ENCODE measurements at regions not wholly inside any gene's neighbourhood (a gene's known extent, or its start where the extent isn't known, plus 50 kb on each side); places are given as distances from the start of the nearest gene placed in this dataset.

DNA sequence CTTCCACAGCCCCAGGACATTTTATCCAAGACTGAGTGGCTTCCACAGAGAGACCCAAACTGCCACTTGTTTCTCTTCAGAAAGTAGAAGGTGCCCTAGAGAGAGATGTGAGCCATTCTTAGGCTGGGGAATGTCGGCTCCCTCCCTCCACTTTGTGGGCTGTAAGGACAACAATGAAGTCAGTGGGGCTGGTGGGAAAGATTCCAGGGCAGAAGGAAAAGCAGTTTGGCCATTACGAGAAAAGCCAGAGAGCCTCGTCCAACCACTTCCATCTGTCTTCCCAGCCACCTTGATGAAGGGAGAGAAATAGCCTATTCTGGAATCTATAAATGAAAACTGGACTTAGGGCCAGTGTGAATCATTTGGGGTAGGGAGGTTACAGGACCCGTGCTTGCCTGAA, 382.5 kb downstream of the NXPE2 start:
- Histone ChIP-seq H3K4me1 (replicated peaks) (no peaks in the 10 kb centered on the region), H3K27ac (no peak overlapping the region), H3K36me3 (no peaks in the 10 kb centered on the region), H3K4me3 (no peak overlapping the region), H3K9me3 (replicated peaks) (no peaks in the 10 kb centered on the region), H3K27me3 (replicated peaks) (no peaks in the 10 kb centered on the region)
- no peak for DNase-seq (ENCODE audit: low read depth in 1 of 2, low spot score in 2 of 2)

DNA sequence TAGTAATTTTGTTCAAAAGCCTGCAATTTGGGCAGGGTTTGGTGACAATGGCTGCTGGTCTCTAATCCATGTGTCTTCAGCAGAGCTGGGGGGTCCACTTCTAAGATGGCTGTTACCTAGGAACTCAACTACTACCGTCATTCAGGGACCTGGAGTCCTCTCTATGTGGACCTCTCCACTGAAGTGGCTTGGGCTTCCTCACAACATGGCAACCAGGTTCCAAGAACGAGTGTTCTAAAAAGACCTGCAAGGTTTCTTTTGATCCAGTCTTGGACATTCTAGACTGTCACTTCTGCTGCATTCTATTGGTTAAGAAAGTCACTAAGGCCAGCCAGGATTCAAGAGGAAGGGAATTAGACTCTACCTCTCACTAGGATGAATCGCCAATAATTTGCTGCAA, 387.0 kb downstream of the NXPE2 start:
- H3K9me3 ChIP-seq (replicated peaks), result no peaks in the 10 kb centered on the region
- H3K27me3 ChIP-seq (replicated peaks), result no peaks in the 10 kb centered on the region
- no peak overlapping the region for H3K27ac ChIP-seq
- no peaks in the 10 kb centered on the region for H3K4me1 ChIP-seq (replicated peaks)
- no peak overlapping the region for H3K4me3 ChIP-seq
- no peaks in the 10 kb centered on the region for H3K36me3 ChIP-seq
- DNase-seq (ENCODE audit: low read depth in 1 of 2, low spot score in 2 of 2), result no peak

DNA sequence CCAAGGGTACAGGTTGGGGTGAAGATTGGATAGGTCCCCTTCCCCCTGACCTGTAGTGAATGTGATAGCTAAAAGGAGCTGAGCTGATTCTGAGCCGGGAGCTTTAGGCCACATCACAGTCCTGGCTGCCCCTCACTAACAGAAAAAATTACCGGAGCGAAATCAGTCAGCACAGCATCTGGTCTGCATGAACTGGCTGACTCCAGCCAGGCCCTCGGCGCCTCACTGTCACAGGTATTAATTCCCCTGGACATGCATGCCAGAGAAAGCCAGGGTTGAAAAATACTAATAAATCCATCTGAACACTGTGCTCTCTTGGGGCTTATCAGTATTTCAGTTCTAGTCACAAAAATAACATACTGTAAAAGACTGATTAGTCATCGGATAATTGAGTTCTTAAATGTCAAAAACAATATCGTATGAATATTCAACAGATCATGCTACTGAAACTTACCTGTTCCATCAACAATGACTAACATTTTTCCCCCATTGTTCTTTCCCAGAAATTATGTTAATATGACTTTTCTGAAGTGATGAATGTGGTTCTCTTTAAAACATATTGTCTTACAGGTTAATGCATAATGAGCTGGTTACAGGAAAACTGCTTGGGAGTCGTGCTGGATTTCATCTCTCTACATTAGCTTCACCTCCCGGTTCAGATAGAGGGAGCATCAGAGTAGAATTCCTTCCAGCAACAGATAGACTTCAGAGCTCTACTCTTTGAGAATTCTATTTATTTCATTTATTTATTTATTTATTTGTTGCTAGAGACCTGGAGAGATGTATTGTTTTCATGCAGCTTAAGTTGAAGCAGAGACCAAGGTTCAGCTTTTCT, 387.7 kb downstream of the NXPE2 start:
- Histone ChIP-seq H3K36me3 (no peaks in the 10 kb centered on the region), H3K27me3 (replicated peaks) (no peaks in the 10 kb centered on the region), H3K27ac (no peak overlapping the region), H3K4me1 (replicated peaks) (no peaks in the 10 kb centered on the region), H3K9me3 (replicated peaks) (no peaks in the 10 kb centered on the region), H3K4me3 (no peak overlapping the region)
- no peak for DNase-seq (ENCODE audit: low read depth in 1 of 2, low spot score in 2 of 2)

DNA sequence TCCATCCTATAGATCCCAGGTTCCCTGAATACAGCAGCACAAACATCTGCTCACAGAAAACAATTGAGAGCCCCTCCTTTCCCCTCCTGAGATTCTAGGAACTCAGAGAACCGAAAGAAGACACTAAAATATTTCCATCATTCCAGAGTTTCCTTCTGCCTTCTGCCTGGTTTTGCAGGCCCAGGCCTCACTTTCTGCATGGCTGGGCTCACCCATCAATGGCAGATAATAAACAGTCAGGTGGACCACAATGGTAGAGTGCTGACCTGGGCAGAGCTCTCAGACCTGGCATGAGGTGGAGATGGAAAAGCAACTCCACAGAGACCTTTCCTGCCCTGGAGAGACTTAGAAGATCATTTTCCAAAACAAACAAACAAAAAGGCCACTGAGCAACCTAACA, 389.1 kb downstream of the NXPE2 start:
- Histone ChIP-seq H3K4me1 (replicated peaks) (no peaks in the 10 kb centered on the region), H3K36me3 (no peaks in the 10 kb centered on the region), H3K27ac (no peak overlapping the region), H3K9me3 (replicated peaks) (no peaks in the 10 kb centered on the region), H3K27me3 (replicated peaks) (no peaks in the 10 kb centered on the region), H3K4me3 (no peak overlapping the region)
- no peak for DNase-seq (ENCODE audit: low read depth in 1 of 2, low spot score in 2 of 2)

DNA sequence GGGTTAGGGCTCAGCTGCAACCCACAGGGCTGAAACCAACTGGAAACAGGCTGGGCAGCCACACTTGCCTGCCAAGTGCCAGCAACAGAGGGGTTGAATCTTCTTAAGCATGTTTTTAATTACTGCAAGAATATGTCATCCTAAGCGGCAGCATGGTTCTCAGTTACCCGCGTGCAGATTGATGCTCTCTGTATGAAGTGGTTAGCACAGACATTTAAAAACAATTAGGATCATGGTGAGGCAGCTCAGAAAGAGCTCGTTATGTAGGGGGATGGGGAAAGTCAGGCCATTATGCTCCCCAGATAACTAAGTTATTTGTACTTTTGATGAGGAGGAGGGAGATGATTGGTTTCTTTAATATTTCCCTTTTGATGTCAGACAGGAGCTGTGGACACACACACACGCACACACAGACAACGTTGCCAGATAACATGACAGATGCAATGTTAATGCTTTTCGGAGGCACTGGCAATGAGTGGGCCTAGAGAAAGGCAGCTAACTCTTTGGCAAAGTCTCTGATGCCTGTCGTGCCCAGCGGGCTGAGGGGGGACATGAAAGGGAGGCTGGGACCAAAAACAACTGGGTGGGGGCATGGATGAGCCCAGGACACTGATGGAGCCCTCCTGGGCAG, 389.7 kb downstream of the NXPE2 start:
- no peak overlapping the region for H3K4me3 ChIP-seq
- no peak for DNase-seq (ENCODE audit: low read depth in 1 of 2, low spot score in 2 of 2)
- no peaks in the 10 kb centered on the region for H3K4me1 ChIP-seq (replicated peaks)
- H3K36me3 ChIP-seq, result no peaks in the 10 kb centered on the region
- no peaks in the 10 kb centered on the region for H3K9me3 ChIP-seq (replicated peaks)
- no peaks in the 10 kb centered on the region for H3K27me3 ChIP-seq (replicated peaks)
- H3K27ac ChIP-seq, result no peak overlapping the region

DNA sequence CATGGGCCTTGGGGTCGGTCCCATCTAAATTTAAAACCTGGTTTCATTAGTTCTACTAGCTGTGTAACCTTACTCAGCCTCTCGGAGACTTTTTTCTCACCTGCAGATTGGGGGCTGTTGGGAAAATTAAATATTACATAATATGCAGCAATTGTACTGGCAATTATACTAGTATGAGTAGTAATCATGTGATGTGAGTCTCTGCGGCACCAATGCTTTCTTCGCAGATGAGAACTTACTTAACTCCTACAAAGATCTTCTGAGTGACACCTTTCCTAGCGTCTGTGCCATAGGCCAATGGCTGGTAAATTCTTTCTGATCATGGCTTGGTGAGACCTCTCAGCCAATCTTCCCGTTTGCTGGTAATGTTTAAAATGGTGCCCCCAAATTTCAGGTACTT, 391.3 kb downstream of the NXPE2 start:
- Histone ChIP-seq H3K4me1 (replicated peaks) (no peaks in the 10 kb centered on the region), H3K9me3 (replicated peaks) (no peaks in the 10 kb centered on the region), H3K36me3 (no peaks in the 10 kb centered on the region), H3K27ac (no peak overlapping the region), H3K27me3 (replicated peaks) (no peaks in the 10 kb centered on the region), H3K4me3 (no peak overlapping the region)
- DNase-seq (ENCODE audit: low read depth in 1 of 2, low spot score in 2 of 2), result no peak

DNA sequence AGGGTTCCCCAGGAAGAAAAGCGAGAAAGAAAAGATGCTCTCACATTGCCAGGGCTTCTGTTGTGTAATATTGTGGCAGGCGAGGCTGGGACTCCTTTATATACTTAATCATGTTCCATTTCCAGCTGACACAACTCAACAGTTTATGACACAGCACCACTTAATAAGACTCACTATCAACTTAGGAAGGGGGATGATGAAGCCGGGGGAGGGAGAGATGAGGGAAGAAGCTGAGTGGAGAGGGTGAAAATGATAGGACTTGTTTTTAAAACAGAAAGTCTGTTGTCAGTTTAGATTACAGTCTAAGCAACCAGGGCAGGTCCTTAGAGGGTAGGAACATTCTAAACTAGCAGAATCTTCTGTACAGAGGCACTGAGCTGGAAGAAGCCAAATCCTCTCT, 397.0 kb downstream of the NXPE2 start:
- Histone ChIP-seq H3K4me1 (replicated peaks) (no peaks in the 10 kb centered on the region), H3K27me3 (replicated peaks) (no peaks in the 10 kb centered on the region), H3K9me3 (replicated peaks) (no peaks in the 10 kb centered on the region), H3K4me3 (no peak overlapping the region), H3K36me3 (no peaks in the 10 kb centered on the region), H3K27ac (no peak overlapping the region)
- DNase-seq (ENCODE audit: low read depth in 1 of 2, low spot score in 2 of 2), result no peak

DNA sequence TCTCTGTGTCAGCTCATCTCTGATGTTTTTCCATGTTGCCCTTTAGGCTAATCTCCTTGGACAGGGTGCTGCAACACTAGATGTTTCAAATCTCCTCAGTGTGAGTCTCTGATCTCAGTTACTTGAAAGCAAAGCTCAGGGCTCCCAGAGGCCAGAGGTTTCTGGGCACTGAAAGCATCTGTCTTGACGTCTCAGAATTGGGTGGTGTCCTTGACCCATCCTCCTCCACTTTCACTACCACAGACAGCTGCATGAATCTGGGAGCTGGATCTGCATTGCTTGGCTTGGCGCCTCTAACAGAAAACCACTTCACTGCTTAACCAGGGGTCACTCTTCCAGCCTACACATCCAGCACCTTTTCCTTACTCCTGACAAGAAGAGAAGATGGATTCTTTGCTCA, 399.4 kb downstream of the NXPE2 start:
- Histone ChIP-seq H3K27ac (no peak overlapping the region), H3K9me3 (replicated peaks) (no peaks in the 10 kb centered on the region), H3K4me1 (replicated peaks) (no peaks in the 10 kb centered on the region), H3K4me3 (no peak overlapping the region), H3K27me3 (replicated peaks) (no peaks in the 10 kb centered on the region), H3K36me3 (no peaks in the 10 kb centered on the region)
- no peak for DNase-seq (ENCODE audit: low read depth in 1 of 2, low spot score in 2 of 2)

DNA sequence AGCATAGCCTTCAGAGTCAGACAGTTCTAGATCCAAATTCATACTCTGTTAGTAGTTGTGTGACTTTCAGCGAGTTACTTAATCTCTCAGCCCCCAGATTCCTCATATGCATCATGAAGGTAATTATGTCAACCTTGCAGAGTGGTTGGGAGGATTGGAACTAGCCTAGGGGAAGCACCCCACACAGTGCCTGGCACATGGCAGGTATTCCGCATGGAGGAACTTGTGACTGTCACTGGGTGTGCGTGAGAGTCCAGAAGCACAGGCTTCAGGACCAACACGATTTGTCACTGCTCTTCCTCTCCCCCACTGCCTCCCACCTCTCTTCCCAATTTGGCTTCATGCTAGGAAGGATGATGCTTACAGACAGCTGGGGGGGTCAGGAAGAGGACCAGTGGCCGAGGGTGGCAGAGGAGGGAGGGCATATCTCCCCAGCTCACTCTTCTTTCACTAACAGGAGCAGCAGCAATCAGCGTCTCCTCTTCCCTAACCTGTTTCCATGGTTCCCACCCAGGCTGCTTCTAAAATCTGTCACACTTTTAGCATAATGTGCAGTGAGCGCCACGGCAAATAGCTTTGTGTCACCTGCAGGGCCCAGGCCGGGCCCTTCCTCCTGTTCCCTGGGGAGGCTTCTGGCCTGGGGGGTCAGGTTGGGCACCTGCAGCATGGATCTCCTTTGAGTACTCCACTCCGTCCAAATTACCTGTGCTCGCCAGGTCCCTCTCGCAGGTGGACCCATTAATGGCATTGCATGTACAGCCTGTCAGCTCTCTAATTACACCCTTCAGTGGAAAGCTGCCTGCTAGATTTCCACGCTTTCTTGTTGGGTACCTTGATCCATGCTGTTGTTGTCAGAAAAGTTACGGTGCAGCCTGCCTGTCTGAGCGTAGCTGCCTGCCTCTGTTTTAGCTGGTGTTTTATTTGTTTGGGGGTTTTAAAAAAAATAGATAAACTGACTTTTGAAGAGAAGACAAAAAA, 400.4 kb downstream of the NXPE2 start:
- Histone ChIP-seq H3K27me3 (replicated peaks) (no peaks in the 10 kb centered on the region), H3K9me3 (replicated peaks) (no peaks in the 10 kb centered on the region), H3K4me3 (no peak overlapping the region), H3K36me3 (no peaks in the 10 kb centered on the region), H3K27ac (no peak overlapping the region), H3K4me1 (replicated peaks) (no peaks in the 10 kb centered on the region)
- no peak for DNase-seq (ENCODE audit: low read depth in 1 of 2, low spot score in 2 of 2)

DNA sequence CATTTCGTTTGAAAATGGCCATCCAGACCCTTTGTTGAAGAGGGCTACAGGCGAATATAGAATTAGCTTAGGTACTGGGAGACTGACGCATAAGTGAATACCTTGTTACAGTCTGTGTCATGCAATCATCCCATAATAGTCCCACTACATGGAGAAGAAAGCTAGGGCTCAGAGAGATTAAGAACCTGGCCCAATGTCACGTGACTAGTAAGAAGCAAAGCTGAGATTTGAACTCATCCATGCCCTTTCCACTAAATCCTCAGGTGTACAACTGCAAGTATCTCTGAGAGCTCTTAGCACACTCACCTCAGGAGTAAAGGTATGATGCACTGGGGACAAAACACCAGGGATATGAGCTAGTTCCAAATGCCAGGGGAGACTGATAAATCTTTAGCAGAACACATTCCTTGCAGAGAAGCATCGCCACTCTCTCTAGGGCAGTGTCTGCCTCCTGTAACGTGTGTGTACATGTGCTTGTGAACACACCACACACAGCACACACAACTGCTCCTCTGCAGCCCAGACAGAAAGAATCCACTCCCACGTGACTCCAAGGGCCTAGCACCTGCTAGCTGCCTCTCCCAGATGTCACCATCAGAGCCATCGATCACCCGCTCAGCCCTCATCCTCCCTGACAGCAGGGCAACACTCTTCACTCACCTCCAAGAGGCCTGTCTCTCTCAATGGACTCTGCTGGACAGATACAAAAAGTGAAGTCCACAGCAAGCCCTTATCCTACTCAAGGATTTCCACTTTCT, 402.8 kb downstream of the NXPE2 start:
- Histone ChIP-seq H3K4me3 (no peak overlapping the region), H3K36me3 (no peaks in the 10 kb centered on the region), H3K27me3 (replicated peaks) (no peaks in the 10 kb centered on the region), H3K9me3 (replicated peaks) (no peaks in the 10 kb centered on the region), H3K4me1 (replicated peaks) (no peaks in the 10 kb centered on the region), H3K27ac (no peak overlapping the region)
- no peak for DNase-seq (ENCODE audit: low read depth in 1 of 2, low spot score in 2 of 2)

DNA sequence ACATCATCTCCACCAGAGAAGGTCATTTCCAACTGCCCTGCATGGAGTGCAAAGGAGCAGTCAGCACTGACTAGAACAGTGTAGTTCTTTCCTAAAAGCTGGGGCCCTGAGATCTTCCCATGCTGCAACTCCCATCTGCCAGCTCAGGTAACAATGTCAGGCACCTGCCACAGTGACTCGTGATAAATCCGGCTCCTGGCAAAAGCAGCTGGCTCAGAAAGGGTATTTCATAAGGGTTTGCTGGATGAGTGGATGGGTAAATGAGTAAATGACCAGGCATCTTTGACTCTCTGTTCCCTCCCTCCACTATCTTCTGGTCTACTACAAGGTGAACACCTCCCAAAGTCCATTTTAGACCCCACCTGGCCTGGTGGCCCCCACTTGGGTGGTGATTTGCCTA, 403.6 kb downstream of the NXPE2 start:
- Histone ChIP-seq H3K36me3 (no peaks in the 10 kb centered on the region), H3K9me3 (replicated peaks) (no peaks in the 10 kb centered on the region), H3K4me3 (no peak overlapping the region), H3K4me1 (replicated peaks) (no peaks in the 10 kb centered on the region), H3K27ac (no peak overlapping the region), H3K27me3 (replicated peaks) (no peaks in the 10 kb centered on the region)
- DNase-seq (ENCODE audit: low read depth in 1 of 2, low spot score in 2 of 2), result no peak

DNA sequence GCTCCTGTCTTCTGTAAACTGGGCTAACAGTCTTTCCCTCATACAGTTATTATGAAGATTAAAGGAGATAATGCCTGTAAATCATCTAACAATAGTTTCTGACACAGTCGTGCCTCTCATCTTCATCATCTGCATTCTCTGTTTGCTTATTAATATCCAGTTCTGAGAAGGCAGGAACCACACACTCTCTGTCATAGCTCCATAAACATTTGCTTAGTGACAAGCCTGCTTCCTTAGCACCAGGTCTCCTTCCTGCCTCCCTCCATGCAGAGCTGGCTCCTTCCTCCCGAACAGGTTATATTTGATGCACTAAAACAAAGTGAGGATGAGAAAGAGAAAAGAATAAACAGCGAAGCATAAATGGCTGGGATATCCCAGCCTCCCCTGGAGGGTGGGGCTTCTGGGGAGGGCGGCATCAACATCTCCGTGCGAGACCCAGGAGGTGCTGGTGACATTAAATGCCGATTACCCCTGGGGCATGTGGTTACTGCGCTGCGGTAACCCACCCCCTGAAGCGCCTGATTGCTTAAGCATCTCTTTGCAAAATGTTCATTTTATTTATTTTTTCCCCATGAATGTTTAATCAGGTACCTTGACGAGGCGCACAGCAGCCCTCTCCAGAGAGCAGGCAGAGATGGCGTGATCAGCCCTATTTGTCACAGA, 404.9 kb downstream of the NXPE2 start:
- no peaks in the 10 kb centered on the region for H3K36me3 ChIP-seq
- H3K27me3 ChIP-seq (replicated peaks), result no peaks in the 10 kb centered on the region
- H3K27ac ChIP-seq, result no peak overlapping the region
- DNase-seq (ENCODE audit: low read depth in 1 of 2, low spot score in 2 of 2), result no peak
- H3K4me3 ChIP-seq, result no peak overlapping the region
- H3K4me1 ChIP-seq (replicated peaks), result no peaks in the 10 kb centered on the region
- H3K9me3 ChIP-seq (replicated peaks), result no peaks in the 10 kb centered on the region

DNA sequence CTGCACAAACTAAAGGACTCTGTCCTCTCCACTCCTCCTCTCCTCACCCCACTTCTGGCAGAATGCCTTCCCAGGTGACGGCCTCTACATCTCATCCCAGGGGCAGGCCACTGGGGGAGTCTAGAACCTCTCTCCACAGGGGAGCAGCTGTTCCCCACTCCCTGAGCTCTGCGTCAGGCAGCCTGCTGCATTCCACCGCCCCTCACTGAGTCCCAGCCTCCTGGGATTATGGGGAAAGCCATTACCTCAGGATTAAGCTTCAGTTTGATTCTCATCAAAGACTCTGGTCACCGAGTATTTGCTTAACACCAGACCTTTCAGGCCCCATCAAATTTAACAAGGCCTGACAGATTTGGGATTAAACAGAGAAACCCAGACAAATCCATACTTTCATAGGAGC, 405.9 kb downstream of the NXPE2 start:
- H3K4me1 ChIP-seq (replicated peaks), result no peaks in the 10 kb centered on the region
- H3K27ac ChIP-seq, result no peak overlapping the region
- no peak overlapping the region for H3K4me3 ChIP-seq
- no peaks in the 10 kb centered on the region for H3K9me3 ChIP-seq (replicated peaks)
- no peaks in the 10 kb centered on the region for H3K27me3 ChIP-seq (replicated peaks)
- no peak for DNase-seq (ENCODE audit: low read depth in 1 of 2, low spot score in 2 of 2)
- no peaks in the 10 kb centered on the region for H3K36me3 ChIP-seq

Data from SJSA1 (cell line).